ENCODE measurements at regions not wholly inside any gene's neighbourhood (a gene's known extent, or its start where the extent isn't known, plus 50 kb on each side); places are given as distances from the start of the nearest gene placed in this dataset.
"Not testable (repeated sequence)": the region's sequence is repeated elsewhere in the genome, so short reads cannot be mapped to it uniquely, and the experiment has no call there.

DNA sequence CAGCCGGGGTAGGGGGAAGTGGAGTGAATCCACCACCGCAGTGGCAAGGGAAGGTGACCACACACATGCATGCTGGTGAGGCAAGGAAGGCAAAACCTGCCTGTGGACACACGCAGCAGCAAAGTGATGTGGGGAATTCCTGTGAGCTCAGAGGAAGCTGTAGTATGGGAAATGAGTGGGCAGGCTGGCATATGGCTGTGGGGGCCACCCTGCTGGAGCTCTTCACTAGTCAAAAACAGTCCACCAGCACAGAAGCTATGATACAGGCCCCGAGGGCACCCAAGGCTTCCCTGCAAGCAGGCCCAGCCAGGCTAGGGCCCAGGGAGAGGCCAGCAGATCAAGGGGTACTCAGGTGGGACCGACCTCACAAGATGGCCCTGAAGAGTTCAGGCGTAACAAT, 239.1 kb downstream of the CHM start:
- intact Hi-C loops (cut with DNase I) = no loop called here
- Histone ChIP-seq H3K36me3 (no peaks in the 10 kb centered on the region), H3K27me3 (no peaks in the 10 kb centered on the region), H3K4me3 (no peak overlapping the region), H3K27ac (no peak overlapping the region), H3K4me1 (no peaks in the 10 kb centered on the region), H3K9me3 (peaks cover 0 to 14% (median 13%) of the 10 kb centered on the region in 3 donors)
- DNase-seq = no peak
- TF ChIP-seq POLR2A (IDR thresholded peaks at IDR 0.05) (no peak), CTCF (IDR thresholded peaks at IDR 0.05) (no peak)
- 59% methylated on average over 6 of the region's 6 CpGs; no CpG with 5 or more reads in 1 of the 2 donors for WGBS, 2 donors

- H3K4me1 ChIP-seq; H3K27ac ChIP-seq; H3K36me3 ChIP-seq; H3K4me3 ChIP-seq; DNase-seq; H3K9me3 ChIP-seq; intact Hi-C loops (cut with DNase I); H3K27me3 ChIP-seq: not testable (repeated sequence)
- 64 to 80% methylated on average over 1 to 4 of the region's 8 CpGs for WGBS, 2 donors
Observed at GRCh38 chrX:85772391-85772790, 275.0 kb downstream of the CHM start.

GRCh38 chrX:85765651-85766050, 281.7 kb downstream of the CHM start:
- no peak overlapping the region for H3K27ac ChIP-seq
- no peaks in the 10 kb centered on the region for H3K36me3 ChIP-seq
- intact Hi-C loops (cut with DNase I) = no loop called here
- no peak for DNase-seq
- TF ChIP-seq CTCF (IDR thresholded peaks at IDR 0.05) (no peak), POLR2A (IDR thresholded peaks at IDR 0.05) (no peak)
- H3K9me3 ChIP-seq = no peaks in the 10 kb centered on the region
- H3K4me1 ChIP-seq = no peaks in the 10 kb centered on the region
- WGBS, 2 donors = 43 to 58% methylated on average over 3 of the region's 3 CpGs
- no peaks in the 10 kb centered on the region for H3K27me3 ChIP-seq
- no peak overlapping the region for H3K4me3 ChIP-seq

DNA sequence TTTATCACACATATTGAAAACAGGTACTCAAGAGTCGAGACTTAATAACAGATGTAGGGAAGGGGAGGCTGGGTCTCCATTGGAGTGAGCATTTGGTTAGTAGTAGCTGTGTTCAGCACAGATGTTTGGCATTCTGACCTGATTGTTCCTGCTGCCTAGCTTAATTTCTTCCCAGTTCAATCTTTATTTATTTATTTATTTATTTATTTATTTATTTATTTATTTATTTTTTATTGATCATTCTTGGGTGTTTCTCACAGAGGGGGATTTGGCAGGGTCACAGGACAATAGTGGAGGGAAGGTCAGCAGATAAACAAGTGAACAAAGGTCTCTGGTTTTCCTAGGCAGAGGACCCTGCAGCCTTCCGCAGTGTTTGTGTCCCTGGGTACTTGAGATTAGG, 324.3 kb downstream of the CHM start:
- intact Hi-C loops (cut with DNase I); H3K4me3 ChIP-seq; H3K36me3 ChIP-seq; H3K27ac ChIP-seq; H3K4me1 ChIP-seq; H3K9me3 ChIP-seq; H3K27me3 ChIP-seq; DNase-seq: not testable (repeated sequence)
- 79 to 80% methylated on average over 1 of the region's 2 CpGs for WGBS, 2 donors

GRCh38 chrX:85703233-85703632, 323.8 kb upstream of the POF1B start:
- 80 to 91% methylated on average over 1 of the region's 1 CpG for WGBS, 2 donors

GRCh38 chrX:85698921-85699320, 319.5 kb upstream of the POF1B start:
- H3K36me3 ChIP-seq = no peaks in the 10 kb centered on the region
- H3K4me3 ChIP-seq = no peak overlapping the region
- H3K27me3 ChIP-seq = no peaks in the 10 kb centered on the region
- no peaks in the 10 kb centered on the region for H3K9me3 ChIP-seq
- 75% methylated on average over 4 of the region's 5 CpGs; no CpG with 5 or more reads in 1 of the 2 donors for WGBS, 2 donors
- H3K4me1 ChIP-seq = no peaks in the 10 kb centered on the region
- TF ChIP-seq CTCF (IDR thresholded peaks at IDR 0.05) = no peak
- TF ChIP-seq POLR2A (IDR thresholded peaks at IDR 0.05) = no peak
- DNase-seq = no peak
- H3K27ac ChIP-seq = no peak overlapping the region
- intact Hi-C loops (cut with DNase I) = no loop called here

More at GRCh38 chrX:85703233-85703632, 323.8 kb upstream of the POF1B start:
- intact Hi-C loops (cut with DNase I); DNase-seq; H3K27ac ChIP-seq; H3K9me3 ChIP-seq; H3K27me3 ChIP-seq; H3K36me3 ChIP-seq; H3K4me3 ChIP-seq; H3K4me1 ChIP-seq: not testable (repeated sequence)

GRCh38 chrX:85685843-85686242, 306.4 kb upstream of the POF1B start:
- no peak for TF ChIP-seq POLR2A (IDR thresholded peaks at IDR 0.05)
- no peak for TF ChIP-seq CTCF (IDR thresholded peaks at IDR 0.05)
- no peaks in the 10 kb centered on the region for H3K9me3 ChIP-seq
- no peaks in the 10 kb centered on the region for H3K36me3 ChIP-seq
- intact Hi-C loops (cut with DNase I) = no loop called here
- no peak overlapping the region for H3K27ac ChIP-seq
- H3K4me3 ChIP-seq = no peak overlapping the region
- H3K27me3 ChIP-seq = no peaks in the 10 kb centered on the region
- no CpG with 5 or more reads among the region's 5 CpGs for WGBS, 2 donors
- DNase-seq = no peak
- no peaks in the 10 kb centered on the region for H3K4me1 ChIP-seq

Data from esophagus squamous epithelium (tissue), 5 donors.